GM12891 (cell line): ENCODE measurements at regions not wholly inside any gene's neighbourhood (a gene's known extent, or its start where the extent isn't known, plus 50 kb on each side); places are given as distances from the start of the nearest gene placed in this dataset.
A peak's percentile ranks its signal among the peaks of the same experiment; 100 is the strongest.

Experiments
- DNase-seq: peaks from one replicate; pipeline ENCODE4 v3.0.0; 2011; ENCODE audit warnings: low spot score; ENCODE audit not compliant: insufficient read length
- FAIRE-seq: peaks from 2 replicates; lab custom pipeline; 2011; peaks lifted over from hg19 to GRCh38; lab: Jason Lieb, UNC
- PAX5 ChIP-seq: IDR thresholded peaks from 2 replicates; pipeline ENCODE4 v1.6.1; 2011; ENCODE audit warnings: low read length, moderate library complexity, mild to moderate bottlenecking; ENCODE audit not compliant: insufficient read depth, severe bottlenecking
- POLR2A ChIP-seq: IDR thresholded peaks from 2 replicates; pipeline ENCODE4 v1.6.1; 2011; ENCODE audit warnings: low read depth, low read length, control low read depth
- POLR2AphosphoS5 ChIP-seq: IDR thresholded peaks from 2 replicates; pipeline ENCODE4 v1.6.1; 2011; ENCODE audit warnings: low read depth, low read length, control low read depth
- POU2F2 ChIP-seq: IDR thresholded peaks from 2 replicates; pipeline ENCODE4 v1.6.1; 2011; ENCODE audit warnings: low read depth, mild to moderate bottlenecking, control low read depth, low read length, moderate library complexity
- SPI1 ChIP-seq: IDR thresholded peaks from 2 replicates; pipeline ENCODE4 v1.6.1; 2011; ENCODE audit warnings: low read depth, low read length, control low read depth
- TAF1 ChIP-seq: IDR thresholded peaks from 2 replicates; pipeline ENCODE4 v1.6.1; 2011; ENCODE audit warnings: low read depth, low read length, control low read depth

DNA sequence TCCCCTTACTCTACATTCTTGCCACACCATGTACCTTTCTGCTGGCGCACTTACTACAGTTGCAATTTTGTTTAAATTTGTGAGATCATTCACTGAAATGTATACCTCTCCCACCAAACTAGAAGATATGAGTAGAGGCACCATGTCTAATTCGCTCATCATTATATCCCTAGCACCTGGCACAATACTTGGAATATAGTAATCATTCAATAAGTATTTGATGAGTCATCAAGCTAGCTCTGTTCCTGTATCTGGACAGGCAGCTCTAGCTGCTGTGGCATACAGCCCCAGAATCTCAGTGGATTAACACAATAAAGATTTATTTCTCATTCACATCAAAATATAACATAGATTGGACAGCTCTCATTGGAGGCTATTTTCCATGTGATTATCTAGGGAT is 245.9 kb downstream of the IDS start:
- TF ChIP-seq POLR2AphosphoS5 (no peak), POU2F2 (no peak), SPI1 (no peak), TAF1 (no peak), PAX5 (no peak), POLR2A (no peak)
- DNase-seq (no peak), FAIRE-seq (no peak)

- TF ChIP-seq TAF1 (no peak), POLR2AphosphoS5 (no peak), POLR2A (no peak), POU2F2 (no peak), PAX5 (no peak), SPI1 (no peak)
Measured at GRCh38 chrX:149255860-149256259, 249.2 kb downstream of the IDS start.

GRCh38 chrX:149248073-149248625 is 257.0 kb downstream of the IDS start:
- DNase-seq (no peak), FAIRE-seq (no peak)
- TF ChIP-seq TAF1 (no peak), POLR2A (no peak), PAX5 (no peak), POLR2AphosphoS5 (no peak), POU2F2 (no peak), SPI1 (no peak)

More at GRCh38 chrX:149255860-149256259, 249.2 kb downstream of the IDS start:
- DNase-seq (no peak), FAIRE-seq (no peak)

DNA sequence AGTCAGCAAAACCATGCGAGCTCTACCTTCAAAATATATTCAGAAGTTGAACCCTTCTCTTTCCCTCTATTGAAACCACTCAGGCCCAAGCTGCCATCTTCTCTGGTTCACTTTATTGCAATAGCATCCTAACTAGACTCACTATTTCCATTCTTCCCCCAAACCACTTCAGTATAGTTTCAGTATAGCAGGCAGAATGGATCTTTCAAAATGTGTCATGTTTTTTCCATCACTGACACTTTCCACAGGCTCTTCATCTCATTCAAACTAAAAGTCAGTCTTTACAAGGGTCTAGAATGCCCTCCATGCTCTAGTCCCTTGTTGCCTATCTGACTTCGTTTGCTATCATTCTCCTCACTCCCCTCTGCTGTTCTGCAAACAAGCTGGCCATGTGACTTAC is 274.4 kb downstream of the IDS start:
- TF ChIP-seq PAX5 (no peak), POLR2AphosphoS5 (no peak), SPI1 (no peak), POU2F2 (no peak), TAF1 (no peak), POLR2A (no peak)
- FAIRE-seq = no peak
- no peak for DNase-seq

DNA sequence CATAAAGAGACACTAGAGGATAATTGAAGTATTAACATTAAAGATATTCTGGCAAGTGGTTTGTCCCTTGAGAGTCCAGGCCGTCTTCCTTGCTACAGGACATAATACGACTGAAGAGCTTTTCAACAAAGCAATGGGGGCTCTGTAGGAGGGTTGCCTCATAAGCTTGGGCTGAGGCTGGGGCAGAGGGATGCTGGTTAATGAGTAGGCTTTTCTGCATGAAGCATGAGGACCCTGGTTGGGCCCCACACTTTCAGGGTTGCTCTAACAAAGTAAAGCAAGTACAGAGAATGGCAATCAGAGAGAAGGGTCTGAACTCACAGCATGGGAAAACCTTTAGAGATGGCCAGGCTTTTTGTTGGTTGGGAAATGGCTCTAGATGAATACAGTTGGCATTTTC is 281.3 kb downstream of the IDS start:
- FAIRE-seq (no peak), DNase-seq (no peak)
- TF ChIP-seq SPI1 (no peak), POU2F2 (no peak)

GRCh38 chrX:149222040-149222439 is 283.1 kb downstream of the IDS start:
- FAIRE-seq (peak; percentile 5), DNase-seq (no peak)
- TF ChIP-seq POLR2A = no peak
- TF ChIP-seq PAX5 = no peak
- no peak for TF ChIP-seq POLR2AphosphoS5

DNA sequence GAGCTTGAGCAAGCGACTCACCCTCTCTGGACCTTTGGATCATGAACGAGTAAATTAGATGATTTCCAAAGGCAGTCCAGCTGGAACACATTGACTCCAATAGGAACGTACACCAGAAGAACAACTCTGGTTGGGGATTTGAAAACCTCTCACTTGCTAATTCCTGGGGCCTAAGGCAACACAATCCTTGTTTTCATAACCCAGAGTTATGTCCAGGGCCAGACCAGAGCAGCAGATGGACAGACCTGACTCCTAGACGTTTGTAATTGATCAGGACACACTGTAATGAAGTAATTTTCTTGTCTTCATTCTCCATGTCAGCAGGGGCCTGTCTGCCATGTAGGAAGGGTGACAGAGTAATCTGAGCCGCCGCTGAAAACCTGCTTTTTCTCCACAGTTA is 283.9 kb downstream of the IDS start:
- FAIRE-seq = no peak
- DNase-seq = no peak
- no peak for TF ChIP-seq TAF1
- TF ChIP-seq PAX5 = no peak
- no peak for TF ChIP-seq POU2F2
- TF ChIP-seq POLR2AphosphoS5 = no peak
- no peak for TF ChIP-seq SPI1
- no peak for TF ChIP-seq POLR2A

DNA sequence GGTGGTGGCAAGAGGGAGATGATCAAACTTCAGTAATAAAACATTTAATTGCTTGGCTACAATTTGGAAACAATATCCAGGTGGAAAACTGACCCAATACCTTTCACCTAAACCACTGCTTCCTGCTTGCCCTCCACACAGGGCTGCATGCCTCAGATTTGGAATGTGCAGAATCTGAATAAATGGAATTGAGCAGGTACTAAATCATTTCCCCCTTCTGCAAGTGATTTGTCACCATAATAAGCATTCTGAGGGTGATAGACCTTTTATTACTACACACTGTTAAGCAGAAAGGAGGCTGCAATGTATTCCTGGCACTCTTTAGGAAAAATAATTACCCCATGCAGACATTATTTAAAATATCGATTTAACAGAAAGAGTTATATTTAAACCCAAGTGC is 291.8 kb downstream of the IDS start:
- TF ChIP-seq PAX5 (no peak), POLR2A (no peak), POLR2AphosphoS5 (no peak), TAF1 (no peak), SPI1 (no peak), POU2F2 (no peak)
- no peak for DNase-seq
- FAIRE-seq = no peak

DNA sequence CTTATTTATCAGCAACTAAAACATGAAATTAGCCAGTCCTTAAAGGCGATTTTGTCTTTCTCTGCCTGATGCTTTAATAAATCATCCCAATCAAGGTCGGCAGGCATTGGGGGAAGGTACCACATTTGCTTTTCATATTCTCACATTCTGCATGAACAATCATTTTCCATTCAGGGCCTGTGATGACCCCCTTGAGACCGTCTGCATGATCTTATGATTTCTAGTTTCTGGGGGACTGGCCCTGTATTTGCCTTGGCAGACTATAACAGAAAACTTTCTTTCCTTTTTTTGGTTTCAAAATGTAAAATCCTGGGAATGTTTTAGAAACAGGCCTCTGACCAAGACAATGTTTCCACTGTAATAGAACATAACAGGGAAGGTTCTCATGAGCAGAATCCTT is 296.8 kb downstream of the IDS start:
- no peak for TF ChIP-seq POU2F2
- no peak for TF ChIP-seq TAF1
- no peak for TF ChIP-seq SPI1
- TF ChIP-seq POLR2AphosphoS5 = no peak
- TF ChIP-seq PAX5 = no peak
- no peak for DNase-seq

DNA sequence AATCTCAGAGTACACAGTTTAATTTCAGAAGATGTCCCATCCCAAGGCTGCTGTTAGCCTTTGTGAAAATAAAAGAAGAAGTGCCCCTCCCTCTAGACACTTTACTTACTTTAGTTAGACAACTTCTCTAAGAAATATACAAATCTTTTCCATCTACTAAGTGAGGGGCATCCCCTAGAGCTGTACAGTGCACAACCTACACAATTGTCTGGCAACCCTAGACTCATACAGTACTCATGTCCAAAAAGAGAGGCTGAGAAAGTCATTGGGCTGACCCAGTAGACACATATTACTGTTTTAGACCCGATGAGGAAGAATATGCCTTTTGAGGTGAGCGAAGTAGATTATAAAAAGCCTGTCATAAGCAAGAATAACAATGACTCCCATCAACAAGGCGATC is 297.6 kb downstream of the IDS start:
- DNase-seq (no peak), FAIRE-seq (no peak)
- TF ChIP-seq PAX5 = no peak
- TF ChIP-seq POLR2AphosphoS5 = no peak
- no peak for TF ChIP-seq SPI1
- TF ChIP-seq TAF1 = no peak
- no peak for TF ChIP-seq POLR2A
- no peak for TF ChIP-seq POU2F2

More for the DNA sequence above, 296.8 kb downstream of the IDS start:
- no peak for FAIRE-seq
